Vagina (tissue), 2 donors: ENCODE measurements at regions not wholly inside any gene's neighbourhood (a gene's known extent, or its start where the extent isn't known, plus 50 kb on each side); places are given as distances from the start of the nearest gene placed in this dataset.

Experiments
- CTCF ChIP-seq, 3 experiments: fragments of 450-650 bp in 2 of 3; fragments of 200-600 bp in 1 of 3; sonication (generic) in 1 of 3; IDR thresholded peaks; one replicate each; pipeline ENCODE4 v1.5.1; 2017 to 2019; ENCODE audit warnings: antibody characterized with exemption in 3 of 3, mild to moderate bottlenecking in 2 of 3, moderate library complexity in 2 of 3
- POLR2A ChIP-seq, 2 donors: fragments of 450-650 bp; IDR thresholded peaks; one replicate each; pipeline ENCODE4 v1.6.1; 2017; ENCODE audit warnings: antibody characterized with exemption in 2 of 2, mild to moderate bottlenecking in 2 of 2, moderate library complexity in 2 of 2
- POLR2AphosphoS5 ChIP-seq, 2 donors: sonication (generic); formaldehyde crosslinking; IDR thresholded peaks; one replicate each; pipeline ENCODE4 v1.9.0; 2017; ENCODE audit warnings: antibody characterized with exemption in 2 of 2, mild to moderate bottlenecking in 2 of 2, low read depth in 1 of 2; ENCODE audit not compliant: insufficient read depth in 1 of 2

GRCh38 chr2:129915303-129915840 lies 64.1 kb upstream of the RAB6C start:
- no peak for TF ChIP-seq CTCF (IDR thresholded peaks at IDR 0.05)
- TF ChIP-seq POLR2AphosphoS5 (IDR thresholded peaks at IDR 0.05; ENCODE audit: insufficient read depth in 1 of 2, low read depth in 1 of 2), result no peak
- no peak for TF ChIP-seq POLR2A (IDR thresholded peaks at IDR 0.05)
